Neutrophil (primary cell): ENCODE measurements at regions not wholly inside any gene's neighbourhood (a gene's known extent, or its start where the extent isn't known, plus 50 kb on each side); places are given as distances from the start of the nearest gene placed in this dataset.

Experiments used
- H3K27ac ChIP-seq: fragments of 200-600 bp; sonication (generic); 2 replicates; pipeline ENCODE4 v1.5.1; 2016; ENCODE audit warnings: mild to moderate bottlenecking, moderate library complexity
- H3K27me3 ChIP-seq: fragments of 200-600 bp; sonication (generic); 2 replicates; pipeline ENCODE4 v1.6.0; 2016; ENCODE audit warnings: mild to moderate bottlenecking
- H3K36me3 ChIP-seq: fragments of 200-600 bp; sonication (generic); 2 replicates; pipeline ENCODE4 v1.5.1; 2017
- H3K4me1 ChIP-seq, 2 experiments: fragments of 200-600 bp in 1 of 2; sonication (generic) in 1 of 2; 1 replicate in 1 of 2; 2 replicates in 1 of 2; pipeline versions ENCODE4 v1.5.1 to v1.6.1; 2013 to 2016; ENCODE audit warnings: low read depth in 1 of 2, low read length in 1 of 2, mild to moderate bottlenecking in 1 of 2, moderate library complexity in 1 of 2; ENCODE audit not compliant: control insufficient read depth in 1 of 2, insufficient read depth in 1 of 2
- H3K4me3 ChIP-seq, 2 experiments: fragments of 200-600 bp in 1 of 2; sonication (generic) in 1 of 2; 1 replicate in 1 of 2; 2 replicates in 1 of 2; pipeline ENCODE4 v1.5.1; 2013 to 2016; ENCODE audit warnings: low read depth in 1 of 2, low read length in 1 of 2, mild to moderate bottlenecking in 1 of 2, moderate library complexity in 1 of 2
- H3K9me3 ChIP-seq: fragments of 200-600 bp; sonication (generic); 2 replicates; pipeline ENCODE4 v1.5.1; 2016
- CTCF ChIP-seq: fragments of 200-600 bp; sonication (generic); IDR thresholded peaks from 2 replicates; pipeline ENCODE4 v1.5.1; 2016; ENCODE audit warnings: antibody characterized with exemption

GRCh38 chr4:124396333-124396732 lies 316.2 kb downstream of the ANKRD50 start:
- H3K27me3 ChIP-seq: no peaks in the 10 kb centered on the region
- no peaks in the 10 kb centered on the region for H3K4me1 ChIP-seq
- H3K27ac ChIP-seq: no peak overlapping the region
- no peaks in the 10 kb centered on the region for H3K9me3 ChIP-seq
- no peaks in the 10 kb centered on the region for H3K36me3 ChIP-seq
- no peak overlapping the region for H3K4me3 ChIP-seq
- no peak for TF ChIP-seq CTCF

- H3K4me3 ChIP-seq: no peak overlapping the region
- no peaks in the 10 kb centered on the region for H3K27me3 ChIP-seq
- H3K36me3 ChIP-seq: no peaks in the 10 kb centered on the region
- H3K27ac ChIP-seq: no peak overlapping the region
- H3K4me1 ChIP-seq: no peaks in the 10 kb centered on the region
- H3K9me3 ChIP-seq: no peaks in the 10 kb centered on the region
- no peak for TF ChIP-seq CTCF
These were observed 310.9 kb downstream of the ANKRD50 start for GRCh38 chr4:124401606-124402005.

GRCh38 chr4:124409044-124409443 lies 303.5 kb downstream of the ANKRD50 start:
- no peak for TF ChIP-seq CTCF
- H3K27ac ChIP-seq: no peak overlapping the region
- H3K4me3 ChIP-seq: no peak overlapping the region
- no peaks in the 10 kb centered on the region for H3K9me3 ChIP-seq
- H3K36me3 ChIP-seq: no peaks in the 10 kb centered on the region
- no peaks in the 10 kb centered on the region for H3K27me3 ChIP-seq
- H3K4me1 ChIP-seq: no peaks in the 10 kb centered on the region

- no peak for TF ChIP-seq CTCF
- Histone ChIP-seq H3K9me3 (no peaks in the 10 kb centered on the region), H3K4me1 (no peaks in the 10 kb centered on the region), H3K27ac (no peak overlapping the region), H3K36me3 (no peaks in the 10 kb centered on the region), H3K4me3 (no peak overlapping the region), H3K27me3 (no peaks in the 10 kb centered on the region)
These were observed 298.1 kb downstream of the ANKRD50 start for GRCh38 chr4:124414276-124415040.

- no peaks in the 10 kb centered on the region for H3K27me3 ChIP-seq
- no peaks in the 10 kb centered on the region for H3K9me3 ChIP-seq
- no peaks in the 10 kb centered on the region for H3K4me1 ChIP-seq
- H3K4me3 ChIP-seq: no peak overlapping the region
- no peak overlapping the region for H3K27ac ChIP-seq
- H3K36me3 ChIP-seq: no peaks in the 10 kb centered on the region
- no peak for TF ChIP-seq CTCF
These were observed 297.4 kb downstream of the ANKRD50 start for GRCh38 chr4:124415146-124415545.
